Mesenchymal stem cell (in vitro differentiated cells and primary cell): ENCODE measurements at regions not wholly inside any gene's neighbourhood (a gene's known extent, or its start where the extent isn't known, plus 50 kb on each side); places are given as distances from the start of the nearest gene placed in this dataset.

Source experiments
- DNase-seq: peaks from one replicate; pipeline ENCODE4 v3.0.0-alpha.2; 2013
- H2AFZ ChIP-seq: one replicate; pipeline ENCODE4 v1.6.1; 2013; ENCODE audit warnings: low read depth, mild to moderate bottlenecking, control low read depth, inconsistent platforms, low read length, moderate library complexity
- H2AK5ac ChIP-seq: 2 replicates; pipeline ENCODE4 v1.6.1; 2013; ENCODE audit warnings: low read length, moderate library complexity, mild to moderate bottlenecking, inconsistent platforms; ENCODE audit not compliant: severe bottlenecking
- H2BK120ac ChIP-seq: one replicate; pipeline ENCODE4 v1.6.1; 2013; ENCODE audit warnings: low read depth, mild to moderate bottlenecking, inconsistent platforms, low read length, moderate library complexity
- H2BK12ac ChIP-seq, 2 experiments: one replicate each; pipeline ENCODE4 v1.6.1; 2013; ENCODE audit warnings: inconsistent platforms in 2 of 2, low read length in 2 of 2, mild to moderate bottlenecking in 2 of 2, moderate library complexity in 2 of 2, control low read depth in 1 of 2
- H2BK15ac ChIP-seq: one replicate; pipeline ENCODE4 v1.6.1; 2013; ENCODE audit warnings: mild to moderate bottlenecking, low read depth, inconsistent platforms; ENCODE audit not compliant: poor library complexity, severe bottlenecking
- H2BK5ac ChIP-seq: 2 replicates; pipeline ENCODE4 v1.6.1; 2013; ENCODE audit warnings: low read depth, mild to moderate bottlenecking, low read length, control low read depth, inconsistent platforms; ENCODE audit not compliant: poor library complexity, severe bottlenecking
- H3K14ac ChIP-seq, 2 experiments: one replicate each; pipeline ENCODE4 v1.6.1; 2013; ENCODE audit warnings: inconsistent platforms in 2 of 2, low read length in 2 of 2, control low read depth in 1 of 2, mild to moderate bottlenecking in 1 of 2, moderate library complexity in 1 of 2
- H3K18ac ChIP-seq, 2 experiments: one replicate each; pipeline ENCODE4 v1.6.1; 2013; ENCODE audit warnings: inconsistent platforms in 2 of 2, low read length in 2 of 2, control low read depth in 1 of 2, low read depth in 1 of 2, mild to moderate bottlenecking in 1 of 2
- H3K23ac ChIP-seq, 2 experiments: one replicate each; pipeline ENCODE4 v1.6.1; 2013; ENCODE audit warnings: inconsistent platforms in 2 of 2, low read length in 2 of 2, mild to moderate bottlenecking in 2 of 2, moderate library complexity in 2 of 2, control low read depth in 1 of 2
- H3K27ac ChIP-seq: 2 replicates; pipeline ENCODE4 v1.5.1; 2013; ENCODE audit warnings: mild to moderate bottlenecking, moderate library complexity, low read length, control low read depth, inconsistent platforms; ENCODE audit not compliant: poor library complexity, severe bottlenecking
- H3K27me3 ChIP-seq, 2 experiments: 2 replicates each; pipeline versions ENCODE4 v1.6.1 to v1.7.0; 2013; ENCODE audit warnings: low read length in 2 of 2, mild to moderate bottlenecking in 2 of 2, moderate library complexity in 2 of 2, control low read depth in 1 of 2, inconsistent platforms in 1 of 2; ENCODE audit not compliant: control insufficient read depth in 1 of 2, insufficient read depth in 1 of 2
- H3K36me3 ChIP-seq, 2 experiments: 2 replicates each; pipeline versions ENCODE4 v1.6.1 to v1.7.0; 2013; ENCODE audit warnings: low read length in 2 of 2, control low read depth in 1 of 2, inconsistent platforms in 1 of 2, low read depth in 1 of 2, mild to moderate bottlenecking in 1 of 2; ENCODE audit not compliant: insufficient read depth in 2 of 2, control insufficient read depth in 1 of 2
- H3K4ac ChIP-seq, 2 experiments: one replicate each; pipeline ENCODE4 v1.6.1; 2013; ENCODE audit warnings: inconsistent platforms in 2 of 2, low read length in 2 of 2, mild to moderate bottlenecking in 2 of 2, moderate library complexity in 2 of 2, control low read depth in 1 of 2, low read depth in 1 of 2
- H3K4me1 ChIP-seq: 2 replicates; pipeline ENCODE4 v1.6.1; 2013; ENCODE audit warnings: low read depth, low read length, control low read depth; ENCODE audit not compliant: control insufficient read depth, insufficient read depth
- H3K4me2 ChIP-seq: 2 replicates; pipeline ENCODE4 v1.6.1; 2013; ENCODE audit warnings: low read length, mild to moderate bottlenecking, inconsistent platforms; ENCODE audit not compliant: poor library complexity, severe bottlenecking
- H3K4me3 ChIP-seq, 2 experiments: 2 replicates each; pipeline versions ENCODE4 v1.5.1 to v1.7.0; 2013; ENCODE audit warnings: low read length in 2 of 2, mild to moderate bottlenecking in 2 of 2, control low read depth in 1 of 2, low read depth in 1 of 2; ENCODE audit not compliant: insufficient read depth in 1 of 2
- H3K79me1 ChIP-seq: replicated peaks from 2 replicates; pipeline ENCODE4 v1.6.1; 2013; ENCODE audit warnings: mild to moderate bottlenecking, control low read depth, low read length, inconsistent platforms; ENCODE audit not compliant: poor library complexity, severe bottlenecking
- H3K9ac ChIP-seq: 2 replicates; pipeline ENCODE4 v1.7.0; 2013; ENCODE audit warnings: mild to moderate bottlenecking, low read length, moderate library complexity
- H3K9me3 ChIP-seq: 2 replicates; pipeline ENCODE4 v1.7.0; 2013; ENCODE audit warnings: mild to moderate bottlenecking, low read length; ENCODE audit not compliant: control insufficient read depth
- H4K8ac ChIP-seq: one replicate; pipeline ENCODE4 v1.6.1; 2013; ENCODE audit warnings: inconsistent platforms, mild to moderate bottlenecking, low read length, moderate library complexity
- H4K91ac ChIP-seq: one replicate; pipeline ENCODE4 v1.6.1; 2013; ENCODE audit warnings: mild to moderate bottlenecking, low read length, inconsistent platforms
- WGBS: methylation state at CpG from one replicate; pipeline ENCODE4 v1.1.7; 2013; ENCODE audit warnings: mixed read lengths; 5-methylcytosine and 5-hydroxymethylcytosine counted together

- Histone ChIP-seq H3K9me3 (peaks cover 64% of the 10 kb centered on the region), H2AFZ (no peak overlapping the region), H2BK120ac (no peak overlapping the region), H3K36me3 (no peaks in the 10 kb centered on the region), H2BK12ac (no peak overlapping the region), H2BK15ac (no peak overlapping the region), H2BK5ac (no peak overlapping the region), H3K4me2 (no peak overlapping the region), H3K27ac (no peak overlapping the region), H4K8ac (no peak overlapping the region), H3K4me1 (no peaks in the 10 kb centered on the region), H3K23ac (no peak overlapping the region), H3K27me3 (no peaks in the 10 kb centered on the region), H3K79me1 (no peaks in the 10 kb centered on the region), H3K18ac (no peak overlapping the region), H3K9ac (no peak overlapping the region), H4K91ac (no peak overlapping the region), H3K14ac (no peak overlapping the region), H3K4me3 (no peak overlapping the region), H2AK5ac (no peak overlapping the region), H3K4ac (no peak overlapping the region)
- no peak for DNase-seq
- 100% methylated on average over 1 of the region's 1 CpG for WGBS
Measured at GRCh38 chr1:14217384-14217783, 381.1 kb upstream of the KAZN start.

DNA sequence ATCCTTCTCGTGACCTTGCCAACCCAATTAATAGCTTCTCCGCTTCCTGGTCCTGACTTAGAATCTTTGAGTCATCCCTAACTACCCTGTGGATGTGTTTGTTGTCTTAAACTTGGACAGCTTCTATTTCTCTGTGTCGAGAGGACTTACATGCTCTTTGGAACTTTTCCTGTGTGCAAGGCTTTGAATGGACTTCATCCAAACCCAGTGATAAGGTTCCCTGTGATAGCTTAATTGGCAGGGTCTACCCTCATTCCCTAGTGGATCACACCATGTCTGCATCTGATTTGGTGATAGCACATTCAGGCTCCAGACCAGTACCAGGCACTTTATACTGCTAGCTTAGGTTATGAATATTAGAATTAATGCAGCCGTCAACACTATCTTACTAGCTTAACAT lies 378.2 kb upstream of the KAZN start:
- no peak overlapping the region for H3K23ac ChIP-seq
- H3K9me3 ChIP-seq, result peaks cover 55% of the 10 kb centered on the region
- H3K27ac ChIP-seq, result no peak overlapping the region
- no peak overlapping the region for H3K4me3 ChIP-seq
- H3K4me2 ChIP-seq, result no peak overlapping the region
- H3K18ac ChIP-seq, result no peak overlapping the region
- no peak overlapping the region for H2AK5ac ChIP-seq
- H3K4ac ChIP-seq, result no peak overlapping the region
- no peak overlapping the region for H2BK15ac ChIP-seq
- no peak overlapping the region for H3K14ac ChIP-seq
- H2BK5ac ChIP-seq, result no peak overlapping the region
- H2BK12ac ChIP-seq, result no peak overlapping the region
- no peaks in the 10 kb centered on the region for H3K4me1 ChIP-seq
- H3K36me3 ChIP-seq, result no peaks in the 10 kb centered on the region
- no peak overlapping the region for H4K8ac ChIP-seq
- H2AFZ ChIP-seq, result no peak overlapping the region
- no peaks in the 10 kb centered on the region for H3K79me1 ChIP-seq
- no peaks in the 10 kb centered on the region for H3K27me3 ChIP-seq
- H4K91ac ChIP-seq, result no peak overlapping the region
- DNase-seq, result no peak
- WGBS, result 72% methylated on average over 3 of the region's 4 CpGs
- H3K9ac ChIP-seq, result no peak overlapping the region
- no peak overlapping the region for H2BK120ac ChIP-seq

GRCh38 chr1:14220811-14221210 lies 377.7 kb upstream of the KAZN start:
- Histone ChIP-seq H3K36me3 (no peaks in the 10 kb centered on the region), H2AFZ (no peak overlapping the region), H4K8ac (no peak overlapping the region), H3K18ac (no peak overlapping the region), H3K27me3 (no peaks in the 10 kb centered on the region), H3K14ac (no peak overlapping the region), H2BK15ac (no peak overlapping the region), H3K4me2 (no peak overlapping the region), H3K79me1 (no peaks in the 10 kb centered on the region), H3K4me3 (no peak overlapping the region), H3K23ac (no peak overlapping the region), H2BK120ac (no peak overlapping the region), H3K9me3 (peaks cover 53% of the 10 kb centered on the region), H3K9ac (no peak overlapping the region), H2BK12ac (no peak overlapping the region), H3K4me1 (no peaks in the 10 kb centered on the region), H3K4ac (no peak overlapping the region), H2AK5ac (no peak overlapping the region), H3K27ac (no peak overlapping the region), H2BK5ac (no peak overlapping the region), H4K91ac (no peak overlapping the region)
- no peak for DNase-seq
- 89% methylated on average over 1 of the region's 2 CpGs for WGBS

- no peaks in the 10 kb centered on the region for H3K36me3 ChIP-seq
- no peak overlapping the region for H3K18ac ChIP-seq
- no peak overlapping the region for H2BK15ac ChIP-seq
- no peaks in the 10 kb centered on the region for H3K79me1 ChIP-seq
- H3K4me2 ChIP-seq, result no peak overlapping the region
- peaks cover 42% of the 10 kb centered on the region for H3K9me3 ChIP-seq
- no peak overlapping the region for H4K8ac ChIP-seq
- H4K91ac ChIP-seq, result no peak overlapping the region
- no peak overlapping the region for H2AFZ ChIP-seq
- H3K4ac ChIP-seq, result no peak overlapping the region
- no peaks in the 10 kb centered on the region for H3K27me3 ChIP-seq
- no peak overlapping the region for H2BK12ac ChIP-seq
- H3K4me3 ChIP-seq, result no peak overlapping the region
- no peak overlapping the region for H2AK5ac ChIP-seq
- H3K14ac ChIP-seq, result no peak overlapping the region
- no peak overlapping the region for H2BK120ac ChIP-seq
- no peak overlapping the region for H3K27ac ChIP-seq
- no peak overlapping the region for H3K9ac ChIP-seq
- H3K4me1 ChIP-seq, result no peaks in the 10 kb centered on the region
- DNase-seq, result no peak
- H2BK5ac ChIP-seq, result no peak overlapping the region
- 60% methylated on average over 1 of the region's 6 CpGs for WGBS
- H3K23ac ChIP-seq, result no peak overlapping the region
Measured at GRCh38 chr1:14222086-14222485, 376.4 kb upstream of the KAZN start.
